Naive thymus-derived CD8-positive, alpha-beta T cell (primary cell): ENCODE measurements at regions not wholly inside any gene's neighbourhood (a gene's known extent, or its start where the extent isn't known, plus 50 kb on each side); places are given as distances from the start of the nearest gene placed in this dataset.

Experiments used
- ATAC-seq, 2 donors: fragments of 150-1000 bp; cut with Tn5 transposase in 1 of 2; sonication (Bioruptor Pico), chemical (Tn5 transposase) in 1 of 2; 1 replicate in 1 of 2; 2 replicates in 1 of 2; pipeline ENCODE4 v1.10.0; 2021; ENCODE audit warnings: mild to moderate bottlenecking in 2 of 2, moderate library complexity in 2 of 2
- POLR2A ChIA-PET: fragments of 350-600 bp; sonication (Branson Sonifier 250); formaldehyde crosslinking; loops from one replicate; lab custom pipeline; 2021; ENCODE audit warnings: antibody characterized with exemption; lab: Charles Lee
- DNase-seq, 10 donors: peaks; one replicate each; pipeline versions ENCODE4 v3.0.0 to v3.0.0-alpha.2; 2020 to 2022
- H3K27ac Mint-ChIP-seq, 10 donors: one replicate each; pipeline ENCODE4 v1.8.0; 2020 to 2022; ENCODE audit warnings: mild to moderate bottlenecking in 10 of 10, mixed read lengths in 10 of 10, moderate library complexity in 4 of 10, inconsistent platforms in 1 of 10
- H3K27me3 Mint-ChIP-seq, 5 donors: one replicate each; pipeline ENCODE4 v1.8.0; 2021 to 2022; ENCODE audit warnings: mixed read lengths in 5 of 5
- H3K36me3 Mint-ChIP-seq, 3 donors: one replicate each; pipeline ENCODE4 v1.8.0; 2020 to 2022; ENCODE audit warnings: mixed read lengths in 3 of 3, mild to moderate bottlenecking in 2 of 3, inconsistent platforms in 1 of 3
- H3K4me1 Mint-ChIP-seq, 4 donors: one replicate each; pipeline ENCODE4 v1.8.0; 2021 to 2022; ENCODE audit warnings: mixed read lengths in 4 of 4
- H3K4me3 Mint-ChIP-seq, 10 donors: one replicate each; pipeline ENCODE4 v1.8.0; 2020 to 2022; ENCODE audit warnings: mild to moderate bottlenecking in 10 of 10, mixed read lengths in 10 of 10, moderate library complexity in 6 of 10, inconsistent platforms in 1 of 10
- H3K9me3 Mint-ChIP-seq, 9 donors: one replicate each; pipeline ENCODE4 v1.8.0; 2020 to 2022; ENCODE audit warnings: mixed read lengths in 9 of 9, mild to moderate bottlenecking in 3 of 9, inconsistent platforms in 1 of 9, moderate library complexity in 1 of 9

- POLR2A ChIA-PET = no interaction called here
- peaks cover 0 to 3% (median 0%) of the 10 kb centered on the region in 3 donors for H3K36me3 Mint-ChIP-seq
- DNase-seq = no peak
Observed at GRCh38 chr12:94872971-94873733, 130.3 kb downstream of the NDUFA12 start.

GRCh38 chr12:94872671-94872970 lies 130.9 kb downstream of the NDUFA12 start:
- H3K4me3 Mint-ChIP-seq = peak overlapping the region; percentile 8 to 82 (median 64)
- H3K9me3 Mint-ChIP-seq = no peaks in the 10 kb centered on the region
- ATAC-seq (no peak), DNase-seq (no peak)
- peaks cover 33 to 85% (median 60%) of the 10 kb centered on the region in 5 donors for H3K27me3 Mint-ChIP-seq
- no peaks in the 10 kb centered on the region for H3K36me3 Mint-ChIP-seq
- peaks cover 9 to 25% (median 21%) of the 10 kb centered on the region in 4 donors for H3K4me1 Mint-ChIP-seq
- no peak overlapping the region for H3K27ac Mint-ChIP-seq
- POLR2A ChIA-PET = no interaction called here

More at GRCh38 chr12:94872971-94873733, 130.3 kb downstream of the NDUFA12 start:
- H3K4me1 Mint-ChIP-seq = peaks cover 9 to 25% (median 21%) of the 10 kb centered on the region in 4 donors
- peak overlapping the region; percentile 8 to 82 (median 64) for H3K4me3 Mint-ChIP-seq
- H3K27me3 Mint-ChIP-seq = peaks cover 35 to 85% (median 64%) of the 10 kb centered on the region in 5 donors
- H3K27ac Mint-ChIP-seq = no peak overlapping the region
- H3K9me3 Mint-ChIP-seq = no peaks in the 10 kb centered on the region
- peak in 1 of 2 donors; percentile 30 for ATAC-seq

GRCh38 chr12:94872007-94872653 lies 131.4 kb downstream of the NDUFA12 start:
- POLR2A ChIA-PET = no interaction called here
- Mint-ChIP-seq H3K36me3 (no peaks in the 10 kb centered on the region), H3K27me3 (peaks cover 33 to 84% (median 59%) of the 10 kb centered on the region in 5 donors), H3K9me3 (no peaks in the 10 kb centered on the region), H3K4me3 (peak overlapping the region; percentile 9 to 82 (median 64)), H3K27ac (no peak overlapping the region), H3K4me1 (peaks cover 9 to 25% (median 21%) of the 10 kb centered on the region in 4 donors)
- no peak for DNase-seq
- ATAC-seq = no peak

DNA sequence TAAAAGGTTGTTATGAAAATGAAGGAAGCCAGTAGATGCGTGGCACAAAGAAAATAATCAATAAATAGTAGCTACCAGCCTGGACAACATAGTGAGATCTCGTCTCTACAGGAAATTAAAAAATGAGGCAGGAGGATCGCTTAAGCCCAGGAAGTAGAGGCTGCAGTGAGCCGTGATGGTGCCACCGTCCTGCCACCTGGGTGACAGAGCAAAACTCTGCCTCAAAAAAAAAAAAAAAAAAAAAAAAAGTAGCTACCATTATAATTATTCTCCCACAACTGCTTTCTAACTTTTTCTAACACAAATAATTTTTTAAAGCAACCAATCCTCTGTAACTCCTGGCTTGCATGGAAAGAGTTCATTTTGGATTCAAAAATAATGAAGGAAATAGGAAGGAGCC lies 133.0 kb downstream of the NDUFA12 start:
- Mint-ChIP-seq H3K4me1 (peaks cover 7 to 23% (median 19%) of the 10 kb centered on the region in 4 donors), H3K27me3 (peaks cover 35 to 74% (median 50%) of the 10 kb centered on the region in 5 donors), H3K36me3 (no peaks in the 10 kb centered on the region), H3K4me3 (no peak overlapping the region), H3K27ac (no peak overlapping the region), H3K9me3 (no peaks in the 10 kb centered on the region)
- ATAC-seq (no peak), DNase-seq (no peak)
- POLR2A ChIA-PET = interaction anchor here (0.7 kb wide), 1 partner anchor 664 kb away, joined by 3 read pairs; no protein-coding TSS in a partner anchor

GRCh38 chr12:94868161-94868560 lies 135.3 kb downstream of the NDUFA12 start:
- H3K4me1 Mint-ChIP-seq = peaks cover 0 to 7% (median 3%) of the 10 kb centered on the region in 4 donors
- H3K9me3 Mint-ChIP-seq = peaks cover 0 to 13% (median 0%) of the 10 kb centered on the region in 9 donors
- peaks cover 23 to 57% (median 40%) of the 10 kb centered on the region in 5 donors for H3K27me3 Mint-ChIP-seq

GRCh38 chr12:94867066-94867855 lies 136.2 kb downstream of the NDUFA12 start:
- no peak overlapping the region for H3K4me3 Mint-ChIP-seq
- POLR2A ChIA-PET = no interaction called here
- ATAC-seq (no peak), DNase-seq (no peak)
- peaks cover 0 to 5% (median 0%) of the 10 kb centered on the region in 3 donors for H3K36me3 Mint-ChIP-seq
- peaks cover 0 to 3% (median under 1%) of the 10 kb centered on the region in 4 donors for H3K4me1 Mint-ChIP-seq
- H3K27me3 Mint-ChIP-seq = peaks cover 17 to 50% (median 35%) of the 10 kb centered on the region in 5 donors
- peaks cover 0 to 13% (median 0%) of the 10 kb centered on the region in 9 donors for H3K9me3 Mint-ChIP-seq
- no peak overlapping the region for H3K27ac Mint-ChIP-seq

More at GRCh38 chr12:94868161-94868560, 135.3 kb downstream of the NDUFA12 start:
- peaks cover 0 to 5% (median 0%) of the 10 kb centered on the region in 3 donors for H3K36me3 Mint-ChIP-seq
- POLR2A ChIA-PET = no interaction called here
- H3K4me3 Mint-ChIP-seq = no peak overlapping the region
- no peak for ATAC-seq
- H3K27ac Mint-ChIP-seq = no peak overlapping the region
- no peak for DNase-seq

GRCh38 chr12:94864987-94865386 lies 138.5 kb downstream of the NDUFA12 start:
- no peak for DNase-seq
- peaks cover 0 to 5% (median 0%) of the 10 kb centered on the region in 3 donors for H3K36me3 Mint-ChIP-seq
- POLR2A ChIA-PET = no interaction called here
- peaks cover 0 to 13% (median 0%) of the 10 kb centered on the region in 9 donors for H3K9me3 Mint-ChIP-seq
- no peak for ATAC-seq
- peaks cover 10 to 27% (median 21%) of the 10 kb centered on the region in 5 donors for H3K27me3 Mint-ChIP-seq
- H3K4me3 Mint-ChIP-seq = no peak overlapping the region
- H3K27ac Mint-ChIP-seq = no peak overlapping the region
- no peaks in the 10 kb centered on the region for H3K4me1 Mint-ChIP-seq

DNA sequence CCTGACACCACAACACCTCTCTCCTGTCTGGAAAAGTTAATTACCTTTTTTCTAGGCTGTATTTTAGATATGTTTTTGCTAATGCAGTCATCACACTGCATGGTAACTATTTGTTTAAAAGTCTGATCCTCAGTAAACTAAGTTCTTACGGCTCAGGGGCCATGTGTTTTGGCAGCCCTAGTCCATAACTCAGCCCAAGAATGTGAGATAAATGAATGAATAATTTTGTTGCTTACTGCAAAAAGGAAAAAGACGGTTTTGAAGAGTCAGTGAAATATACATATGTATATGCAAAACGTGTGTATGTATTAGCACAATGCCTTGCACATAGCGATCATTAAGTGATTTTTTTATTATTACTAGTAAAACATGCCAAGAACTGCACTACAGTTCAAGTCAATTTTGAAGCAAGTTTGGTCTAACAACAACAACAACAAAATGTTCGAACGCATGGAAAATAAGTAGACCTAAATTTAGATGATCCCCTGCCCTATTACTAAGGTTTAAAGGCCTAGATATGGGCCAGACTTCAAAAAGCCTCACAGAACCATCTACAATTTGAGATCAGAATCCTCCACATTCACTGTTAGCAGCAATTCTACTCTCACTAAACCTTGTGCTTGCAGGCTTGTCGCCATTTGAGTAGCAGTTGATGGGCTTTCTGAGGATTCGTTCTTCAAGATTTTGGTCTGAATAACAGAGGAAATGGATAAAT lies 140.0 kb downstream of the NDUFA12 start:
- peaks cover 0 to 5% (median 0%) of the 10 kb centered on the region in 3 donors for H3K36me3 Mint-ChIP-seq
- POLR2A ChIA-PET = no interaction called here

DNA sequence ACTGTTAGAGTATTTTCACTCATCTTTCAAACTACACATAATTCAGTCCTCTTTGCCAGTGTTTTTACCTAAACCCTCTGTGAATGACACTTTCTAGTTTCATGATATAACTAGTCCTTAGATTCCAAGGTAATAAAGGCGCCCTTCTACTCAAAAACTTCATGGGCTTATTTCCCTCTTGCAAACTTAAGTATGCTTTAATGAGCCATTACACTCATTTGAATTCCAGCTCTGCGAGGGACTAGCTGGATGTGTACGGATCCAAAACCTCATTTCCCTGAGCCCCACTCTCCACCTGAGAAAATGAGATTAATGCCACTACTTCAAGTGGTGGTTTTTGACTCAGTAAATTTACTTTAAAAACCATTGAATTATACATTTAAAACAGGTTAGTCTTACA lies 141.1 kb downstream of the NDUFA12 start:
- Mint-ChIP-seq H3K9me3 (peaks cover 0 to 13% (median 0%) of the 10 kb centered on the region in 9 donors), H3K4me1 (no peaks in the 10 kb centered on the region), H3K27ac (no peak overlapping the region), H3K36me3 (peaks cover 0 to 5% (median 0%) of the 10 kb centered on the region in 3 donors), H3K4me3 (no peak overlapping the region), H3K27me3 (peaks cover 7 to 18% (median 13%) of the 10 kb centered on the region in 5 donors)
- DNase-seq (no peak), ATAC-seq (no peak)
- POLR2A ChIA-PET = no interaction called here

More for the DNA sequence above, 140.0 kb downstream of the NDUFA12 start:
- DNase-seq = no peak
- Mint-ChIP-seq H3K27me3 (peaks cover 4 to 18% (median 11%) of the 10 kb centered on the region in 5 donors), H3K27ac (peak overlapping the region in 1 of 10 donors; percentile 3), H3K9me3 (peaks cover 0 to 13% (median 0%) of the 10 kb centered on the region in 9 donors), H3K4me3 (no peak overlapping the region), H3K4me1 (no peaks in the 10 kb centered on the region)
- no peak for ATAC-seq

DNA sequence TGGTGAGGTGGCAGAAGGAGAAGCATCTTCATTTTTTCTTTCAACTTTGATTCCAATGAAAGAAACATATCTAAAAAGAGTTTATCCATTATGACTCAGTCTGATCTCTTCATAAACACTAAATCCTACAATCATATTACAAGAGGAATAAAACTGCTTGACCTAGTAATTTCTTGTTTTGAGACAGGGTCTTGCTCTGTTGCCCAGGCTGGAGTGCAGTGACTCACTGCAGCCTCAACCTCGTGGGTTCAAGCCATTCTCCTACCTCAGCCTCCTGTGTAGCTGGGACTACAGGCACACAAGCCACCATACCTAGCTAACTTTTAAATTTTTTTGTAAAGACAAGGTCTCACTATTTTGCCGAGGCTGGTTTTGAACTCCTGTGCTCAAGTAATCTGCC lies 147.2 kb downstream of the NDUFA12 start:
- Mint-ChIP-seq H3K27me3 (peaks cover 8 to 41% (median 16%) of the 10 kb centered on the region in 5 donors), H3K27ac (no peak overlapping the region), H3K4me3 (no peak overlapping the region), H3K9me3 (no peaks in the 10 kb centered on the region), H3K36me3 (peaks cover 0 to 3% (median 0%) of the 10 kb centered on the region in 3 donors), H3K4me1 (peaks cover 0 to 4% (median 0%) of the 10 kb centered on the region in 4 donors)
- DNase-seq (no peak), ATAC-seq (no peak)
- POLR2A ChIA-PET = no interaction called here

DNA sequence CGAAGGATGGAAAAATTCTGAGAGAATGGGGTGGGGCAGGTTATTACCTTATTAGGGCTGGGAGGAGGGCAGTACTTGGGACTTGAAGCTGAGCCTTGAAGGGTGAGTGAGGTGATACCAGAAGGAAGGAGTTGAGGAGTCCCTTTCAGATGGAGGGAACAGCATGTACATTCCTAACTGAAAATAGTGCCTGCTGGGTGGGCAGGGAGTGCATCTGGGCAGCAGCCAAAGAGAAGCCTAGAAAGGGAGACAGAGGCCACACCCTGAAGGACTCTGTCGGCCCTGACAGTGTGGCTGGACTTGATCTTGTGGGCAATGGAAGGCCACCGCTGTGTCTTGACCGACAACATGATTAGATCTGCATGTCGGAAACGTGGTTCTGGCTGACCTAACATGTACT lies 147.6 kb downstream of the NDUFA12 start:
- peaks cover 11 to 45% (median 19%) of the 10 kb centered on the region in 5 donors for H3K27me3 Mint-ChIP-seq
- H3K27ac Mint-ChIP-seq = no peak overlapping the region
- H3K36me3 Mint-ChIP-seq = peaks cover 0 to 3% (median 0%) of the 10 kb centered on the region in 3 donors
- H3K9me3 Mint-ChIP-seq = no peaks in the 10 kb centered on the region
- ATAC-seq = no peak
- peaks cover 0 to 4% (median 0%) of the 10 kb centered on the region in 4 donors for H3K4me1 Mint-ChIP-seq
- DNase-seq = no peak
- POLR2A ChIA-PET = no interaction called here
- no peak overlapping the region for H3K4me3 Mint-ChIP-seq
